ENCODE measurements at regions not wholly inside any gene's neighbourhood (a gene's known extent, or its start where the extent isn't known, plus 50 kb on each side); places are given as distances from the start of the nearest gene placed in this dataset.

DNA sequence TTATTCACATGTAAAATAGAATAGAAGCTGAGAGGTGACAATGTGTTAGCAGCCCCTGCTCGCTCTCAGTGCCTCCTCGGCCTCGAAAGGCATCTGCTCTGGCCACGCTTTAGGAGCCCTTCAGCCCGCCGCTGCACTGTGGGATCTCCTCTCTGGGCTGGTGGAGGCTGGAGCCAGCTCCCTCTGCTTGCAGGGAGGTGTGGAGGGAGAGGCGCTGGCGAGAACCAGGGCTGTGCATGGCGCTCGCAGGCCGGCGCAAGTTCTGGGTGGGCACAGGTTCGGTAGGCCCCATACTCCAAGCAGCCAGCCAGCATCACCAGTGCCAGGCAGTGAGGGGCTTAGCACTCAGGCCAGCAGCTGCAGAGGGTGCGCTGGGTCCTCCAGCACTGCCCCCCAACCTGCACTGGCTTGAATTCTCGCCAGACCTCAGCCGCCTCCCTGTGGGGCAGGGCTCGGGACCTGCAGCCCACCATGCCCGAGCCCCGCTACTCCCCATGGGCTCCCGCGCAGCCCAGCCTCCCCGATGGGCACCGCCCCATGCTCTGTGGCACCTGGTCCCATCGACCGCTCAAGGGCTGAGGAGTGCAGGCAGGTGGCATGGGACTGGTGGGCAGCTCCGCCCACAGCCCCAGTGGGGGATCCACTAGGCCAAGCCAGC lies 1346.7 kb upstream of the IGFBP7 start:
- no peaks in the 10 kb centered on the region for H3K36me3 ChIP-seq
- H3K4me1 ChIP-seq (ENCODE audit: insufficient read depth) = no peaks in the 10 kb centered on the region
- TF ChIP-seq, protein P1, sequence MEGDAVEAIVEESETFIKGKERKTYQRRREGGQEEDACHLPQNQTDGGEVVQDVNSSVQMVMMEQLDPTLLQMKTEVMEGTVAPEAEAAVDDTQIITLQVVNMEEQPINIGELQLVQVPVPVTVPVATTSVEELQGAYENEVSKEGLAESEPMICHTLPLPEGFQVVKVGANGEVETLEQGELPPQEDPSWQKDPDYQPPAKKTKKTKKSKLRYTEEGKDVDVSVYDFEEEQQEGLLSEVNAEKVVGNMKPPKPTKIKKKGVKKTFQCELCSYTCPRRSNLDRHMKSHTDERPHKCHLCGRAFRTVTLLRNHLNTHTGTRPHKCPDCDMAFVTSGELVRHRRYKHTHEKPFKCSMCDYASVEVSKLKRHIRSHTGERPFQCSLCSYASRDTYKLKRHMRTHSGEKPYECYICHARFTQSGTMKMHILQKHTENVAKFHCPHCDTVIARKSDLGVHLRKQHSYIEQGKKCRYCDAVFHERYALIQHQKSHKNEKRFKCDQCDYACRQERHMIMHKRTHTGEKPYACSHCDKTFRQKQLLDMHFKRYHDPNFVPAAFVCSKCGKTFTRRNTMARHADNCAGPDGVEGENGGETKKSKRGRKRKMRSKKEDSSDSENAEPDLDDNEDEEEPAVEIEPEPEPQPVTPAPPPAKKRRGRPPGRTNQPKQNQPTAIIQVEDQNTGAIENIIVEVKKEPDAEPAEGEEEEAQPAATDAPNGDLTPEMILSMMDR (IDR thresholded peaks at IDR 0.05) = no peak
- TF ChIP-seq EP300 (IDR thresholded peaks at IDR 0.05) = no peak
- TF ChIP-seq POLR2A (IDR thresholded peaks at IDR 0.05) = no peak
- no peaks in the 10 kb centered on the region for H3K27me3 ChIP-seq
- 95 to 97% (median 96%) methylated on average over 20 to 26 of the region's 26 CpGs for WGBS, 3 donors
- no peaks in the 10 kb centered on the region for H3K9me3 ChIP-seq
- no peak overlapping the region for H3K27ac ChIP-seq
- DNase-seq = no peak
- intact Hi-C loops (cut with DNase I) = no loop called here
- H3K4me3 ChIP-seq = no peak overlapping the region

DNA sequence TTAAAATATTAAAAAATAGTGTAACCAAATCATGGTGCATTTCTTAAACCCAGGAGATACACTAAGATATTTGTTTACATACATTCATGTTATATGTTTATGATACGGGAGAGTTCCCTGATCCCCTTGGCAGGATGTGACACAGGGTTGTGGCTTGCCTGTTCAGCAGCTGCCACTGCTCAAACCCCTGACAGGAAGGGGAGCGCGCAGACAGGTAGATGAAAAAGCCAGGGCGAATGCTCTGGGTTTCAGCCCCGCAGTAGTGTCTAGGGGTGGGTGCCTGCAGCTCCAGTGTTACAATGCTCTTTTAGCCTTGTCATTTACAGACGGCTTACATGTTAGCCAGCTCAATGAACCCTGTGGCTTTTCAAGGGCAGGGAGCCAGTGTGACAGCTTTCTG lies 1343.8 kb upstream of the IGFBP7 start:
- intact Hi-C loops (cut with DNase I) = no loop called here
- Histone ChIP-seq H3K27ac (no peak overlapping the region), H3K9me3 (no peaks in the 10 kb centered on the region), H3K4me1 (ENCODE audit: insufficient read depth) (no peaks in the 10 kb centered on the region), H3K36me3 (no peaks in the 10 kb centered on the region), H3K27me3 (no peaks in the 10 kb centered on the region), H3K4me3 (no peak overlapping the region)
- 54 to 75% (median 70%) methylated on average over 6 of the region's 6 CpGs for WGBS, 3 donors
- no peak for TF ChIP-seq EP300 (IDR thresholded peaks at IDR 0.05)
- TF ChIP-seq, protein P1 (IDR thresholded peaks at IDR 0.05) = no peak
- no peak for TF ChIP-seq POLR2A (IDR thresholded peaks at IDR 0.05)
- DNase-seq = no peak

DNA sequence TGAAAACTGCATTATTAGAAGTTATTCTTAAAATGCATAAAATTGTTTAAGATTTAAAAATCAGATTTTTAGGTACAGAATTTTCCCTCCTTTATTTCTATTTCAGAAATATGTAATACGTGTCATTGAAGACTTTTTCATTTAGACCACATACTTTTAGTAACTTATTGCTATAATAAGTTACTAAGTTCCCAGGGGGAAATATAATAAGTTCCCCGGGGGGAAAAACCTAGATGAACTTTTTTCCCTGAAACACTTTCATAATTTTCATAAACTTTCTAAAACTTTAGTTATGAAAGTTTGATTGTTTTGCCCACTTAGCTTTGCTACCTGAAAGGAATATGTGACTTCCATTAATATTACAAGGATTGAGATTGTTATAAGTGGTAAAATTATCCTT lies 1341.5 kb upstream of the IGFBP7 start:
- TF ChIP-seq, protein P1 (IDR thresholded peaks at IDR 0.05) = no peak
- TF ChIP-seq EP300 (IDR thresholded peaks at IDR 0.05) (no peak), POLR2A (IDR thresholded peaks at IDR 0.05) (no peak)
- no peaks in the 10 kb centered on the region for H3K4me1 ChIP-seq (ENCODE audit: insufficient read depth)
- H3K36me3 ChIP-seq = no peaks in the 10 kb centered on the region
- 64 to 84% (median 76%) methylated on average over 2 of the region's 2 CpGs for WGBS, 3 donors
- no peak overlapping the region for H3K27ac ChIP-seq
- no peaks in the 10 kb centered on the region for H3K9me3 ChIP-seq
- H3K4me3 ChIP-seq = no peak overlapping the region
- no peaks in the 10 kb centered on the region for H3K27me3 ChIP-seq
- intact Hi-C loops (cut with DNase I) = no loop called here
- DNase-seq = no peak

DNA sequence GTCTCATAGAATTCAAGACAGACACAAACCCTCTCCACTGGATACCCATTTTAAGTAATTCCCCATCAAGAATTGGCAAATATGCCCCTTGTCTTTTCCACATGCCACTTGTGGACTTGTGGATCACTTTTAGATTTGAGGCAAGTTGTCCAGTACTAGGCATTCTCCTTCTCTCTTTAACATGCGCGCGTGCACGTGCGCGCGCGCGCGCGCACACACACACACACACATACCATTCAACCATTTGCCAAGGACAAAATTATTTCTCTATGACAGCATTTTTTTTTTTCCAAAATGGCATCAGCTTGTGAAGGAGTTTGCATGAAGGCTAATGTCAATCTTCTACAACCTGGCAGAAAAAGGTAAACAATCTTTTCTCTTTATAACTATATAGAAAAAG lies 1325.7 kb upstream of the IGFBP7 start:
- intact Hi-C loops (cut with DNase I) = no loop called here
- no peaks in the 10 kb centered on the region for H3K9me3 ChIP-seq
- H3K4me1 ChIP-seq (ENCODE audit: insufficient read depth) = no peaks in the 10 kb centered on the region
- H3K36me3 ChIP-seq = no peaks in the 10 kb centered on the region
- H3K27me3 ChIP-seq = no peaks in the 10 kb centered on the region
- TF ChIP-seq, protein P1 (IDR thresholded peaks at IDR 0.05) = no peak
- TF ChIP-seq EP300 (IDR thresholded peaks at IDR 0.05) = no peak
- no peak for TF ChIP-seq POLR2A (IDR thresholded peaks at IDR 0.05)
- H3K27ac ChIP-seq = no peak overlapping the region
- WGBS, 3 donors = 88 to 100% (median 99%) methylated on average over 11 of the region's 11 CpGs
- H3K4me3 ChIP-seq = no peak overlapping the region
- DNase-seq = no peak
